ENCODE measurements at regions not wholly inside any gene's neighbourhood (a gene's known extent, or its start where the extent isn't known, plus 50 kb on each side); places are given as distances from the start of the nearest gene placed in this dataset.

DNA sequence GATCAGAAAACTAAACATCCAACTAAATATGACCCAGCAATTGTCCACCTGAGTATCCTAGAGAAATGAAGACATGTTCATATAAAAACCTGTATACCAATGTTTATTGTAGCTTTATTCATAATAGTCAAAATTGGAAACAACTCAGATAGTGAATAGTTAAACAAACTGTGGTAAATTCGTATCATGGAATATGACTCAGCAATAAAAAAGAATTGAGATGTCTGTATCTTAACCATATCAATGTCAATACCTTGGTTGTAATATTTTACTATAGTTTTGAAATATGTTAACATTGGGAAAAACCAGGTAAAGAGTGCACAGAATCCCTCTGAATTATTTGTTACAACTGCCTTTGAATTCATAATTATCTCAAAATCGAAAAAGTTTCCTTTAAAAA is 159.3 kb upstream of the GAP43 start:
- no peaks in the 10 kb centered on the region for H3K27me3 Mint-ChIP-seq (ENCODE audit: low read depth)
- peaks cover 8 to 16% of the 10 kb centered on the region in 2 experiments; a peak in 4 of 5 replicates for H3K9me3 Mint-ChIP-seq
- Histone ChIP-seq H3K14ac (ENCODE audit: insufficient read depth, low read length) (no peak overlapping the region), H3K79me2 (ENCODE audit: insufficient read depth, low read length) (no peaks in the 10 kb centered on the region), H4K20me1 (ENCODE audit: control insufficient read depth, insufficient read depth, insufficient read length) (no peaks in the 10 kb centered on the region), H3K23ac (ENCODE audit: insufficient read length, low read depth, low read length) (no peak overlapping the region), H3K56ac (ENCODE audit: insufficient read length, low read depth, low read length) (no peak overlapping the region), H2AK5ac (ENCODE audit: insufficient read length, low read length) (no peak overlapping the region), H3K4me2 (ENCODE audit: insufficient read depth, insufficient read length, low read length) (no peak overlapping the region), H3K9me3 (ENCODE audit: control insufficient read depth, low read depth, low read length) (no peaks in the 10 kb centered on the region), H2BK120ac (ENCODE audit: low read depth, low read length, poor library complexity, severe bottlenecking) (no peak overlapping the region), H3K4ac (ENCODE audit: low read depth, low read length) (no peak overlapping the region), H3T11ph (ENCODE audit: low read length) (no peak overlapping the region), H3K9ac (ENCODE audit: extremely low read depth, insufficient read length, low read length) (no peak overlapping the region), H3K27ac (ENCODE audit: insufficient read length, low read depth, low read length) (no peak overlapping the region), H4K8ac (replicated peaks; ENCODE audit: insufficient read length, low read depth, low read length) (no peak overlapping the region), H3K27me3 (ENCODE audit: insufficient read depth, low read length) (no peaks in the 10 kb centered on the region), H2AFZ (ENCODE audit: low read length) (no peak overlapping the region), H4K91ac (ENCODE audit: insufficient read length, low read depth, low read length) (no peak overlapping the region), H2BK20ac (ENCODE audit: low read depth, low read length, poor library complexity, severe bottlenecking) (no peak overlapping the region), H3K4me1 (ENCODE audit: insufficient read depth, low read length) (no peaks in the 10 kb centered on the region), H3K18ac (ENCODE audit: insufficient read length, low read depth, low read length) (no peak overlapping the region), H2BK15ac (ENCODE audit: low read depth, low read length) (no peak overlapping the region), H2BK12ac (ENCODE audit: insufficient read length, low read depth, low read length) (no peak overlapping the region), H3K79me1 (ENCODE audit: insufficient read depth, low read depth, low read length, poor library complexity, severe bottlenecking) (no peaks in the 10 kb centered on the region), H3K23me2 (ENCODE audit: insufficient read length, low read depth, low read length, poor library complexity, severe bottlenecking) (no peaks in the 10 kb centered on the region), H2BK5ac (ENCODE audit: insufficient read length, low read length) (no peak overlapping the region), H4K5ac (ENCODE audit: insufficient read length, low read depth, low read length) (no peak overlapping the region)
- H3K27ac Mint-ChIP-seq = no peak overlapping the region
- no peak overlapping the region for H3K4me3 Mint-ChIP-seq
- DNase-seq = no peak
- no CpG with 5 or more reads among the region's 2 CpGs for WGBS (ENCODE audit: extremely low coverage, insufficient read length, low lambda C conversion rate)
- TF ChIP-seq, protein P1, sequence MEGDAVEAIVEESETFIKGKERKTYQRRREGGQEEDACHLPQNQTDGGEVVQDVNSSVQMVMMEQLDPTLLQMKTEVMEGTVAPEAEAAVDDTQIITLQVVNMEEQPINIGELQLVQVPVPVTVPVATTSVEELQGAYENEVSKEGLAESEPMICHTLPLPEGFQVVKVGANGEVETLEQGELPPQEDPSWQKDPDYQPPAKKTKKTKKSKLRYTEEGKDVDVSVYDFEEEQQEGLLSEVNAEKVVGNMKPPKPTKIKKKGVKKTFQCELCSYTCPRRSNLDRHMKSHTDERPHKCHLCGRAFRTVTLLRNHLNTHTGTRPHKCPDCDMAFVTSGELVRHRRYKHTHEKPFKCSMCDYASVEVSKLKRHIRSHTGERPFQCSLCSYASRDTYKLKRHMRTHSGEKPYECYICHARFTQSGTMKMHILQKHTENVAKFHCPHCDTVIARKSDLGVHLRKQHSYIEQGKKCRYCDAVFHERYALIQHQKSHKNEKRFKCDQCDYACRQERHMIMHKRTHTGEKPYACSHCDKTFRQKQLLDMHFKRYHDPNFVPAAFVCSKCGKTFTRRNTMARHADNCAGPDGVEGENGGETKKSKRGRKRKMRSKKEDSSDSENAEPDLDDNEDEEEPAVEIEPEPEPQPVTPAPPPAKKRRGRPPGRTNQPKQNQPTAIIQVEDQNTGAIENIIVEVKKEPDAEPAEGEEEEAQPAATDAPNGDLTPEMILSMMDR (conservative IDR thresholded peaks at IDR 0.05) = no peak
- H3K36me3 Mint-ChIP-seq (ENCODE audit: insufficient read depth in 1 of 3, low read depth in 3 of 3) = peaks cover 4 to 13% (median 4%) of the 10 kb centered on the region in 3 experiments; a peak in 5 of 7 replicates
- peaks cover 6% of the 10 kb centered on the region in 2 experiments; a peak in 2 of 4 replicates for H3K4me1 Mint-ChIP-seq

All from H9 (cell line).